SK-N-SH treated with all-trans-retinoic acid at 6 μM for 48 hours (cell line): ENCODE measurements at regions not wholly inside any gene's neighbourhood (a gene's known extent, or its start where the extent isn't known, plus 50 kb on each side); places are given as distances from the start of the nearest gene placed in this dataset.

Experiments used
- ATAC-seq: fragments of 200-7000 bp; cut with Tn5 transposase; 3 replicates; pipeline ENCODE4 v1.9.1; 2020; ENCODE audit warnings: mild to moderate bottlenecking, moderate library complexity
- ARNTL ChIP-seq: fragments of 450-650 bp; formaldehyde crosslinking; IDR thresholded peaks from 2 replicates; pipeline ENCODE4 v1.5.0; 2020; ENCODE audit warnings: low read depth, mild to moderate bottlenecking, moderate library complexity, borderline replicate concordance
- BACH2 ChIP-seq: fragments of 250-450 bp; sonication (Bioruptor Pico); IDR thresholded peaks from 2 replicates; pipeline ENCODE4 v1.9.0; 2021; ENCODE audit warnings: mild to moderate bottlenecking, borderline replicate concordance
- CREB5 ChIP-seq: fragments of 250-450 bp; sonication (Bioruptor Pico); IDR thresholded peaks from 2 replicates; pipeline ENCODE4 v1.5.1; 2020; ENCODE audit warnings: low read depth, mild to moderate bottlenecking, moderate library complexity
- CSRNP3 ChIP-seq: fragments of 250-450 bp; sonication (Bioruptor Pico); IDR thresholded peaks from 2 replicates; pipeline ENCODE4 v1.5.1; 2021; ENCODE audit warnings: mild to moderate bottlenecking, moderate library complexity
- ESRRG ChIP-seq: fragments of 250-450 bp; sonication (Bioruptor Pico); IDR thresholded peaks from 2 replicates; pipeline ENCODE4 v1.6.1; 2021; ENCODE audit warnings: mild to moderate bottlenecking
- GLIS3 ChIP-seq: fragments of 250-450 bp; sonication (Bioruptor Pico); IDR thresholded peaks from 2 replicates; pipeline ENCODE4 v1.5.0; 2020; ENCODE audit warnings: mild to moderate bottlenecking, moderate library complexity
- ISL1 ChIP-seq: fragments of 250-450 bp; sonication (Bioruptor Pico); IDR thresholded peaks from 2 replicates; pipeline ENCODE4 v2.1.2; 2022; ENCODE audit warnings: mild to moderate bottlenecking, moderate library complexity
- OSR1 ChIP-seq: fragments of 250-450 bp; sonication (Bioruptor Pico); IDR thresholded peaks from 2 replicates; pipeline ENCODE4 v1.8.0; 2022; ENCODE audit warnings: moderate library complexity, mild to moderate bottlenecking, inconsistent platforms
- PATZ1 ChIP-seq: fragments of 250-450 bp; sonication (Bioruptor Pico); IDR thresholded peaks from 2 replicates; pipeline ENCODE4 v1.8.0; 2020; ENCODE audit warnings: mild to moderate bottlenecking, moderate library complexity, borderline replicate concordance
- POU6F1 ChIP-seq: fragments of 250-450 bp; sonication (Bioruptor Pico); IDR thresholded peaks from 2 replicates; pipeline ENCODE4 v1.8.0; 2021; ENCODE audit warnings: low read depth, mild to moderate bottlenecking, moderate library complexity, borderline replicate concordance
- PPARA ChIP-seq: fragments of 250-450 bp; sonication (Bioruptor Pico); IDR thresholded peaks from 2 replicates; pipeline ENCODE4 v1.5.0; 2020; ENCODE audit warnings: mild to moderate bottlenecking, borderline replicate concordance
- RARB ChIP-seq: fragments of 250-450 bp; sonication (Bioruptor Pico); IDR thresholded peaks from 2 replicates; pipeline ENCODE4 v1.8.0; 2021; ENCODE audit warnings: mild to moderate bottlenecking, moderate library complexity
- SNAI2 ChIP-seq: fragments of 250-450 bp; sonication (Bioruptor Pico); IDR thresholded peaks from 2 replicates; pipeline ENCODE4 v1.5.0; 2020; ENCODE audit warnings: mild to moderate bottlenecking, moderate library complexity
- TCF4 ChIP-seq: fragments of 250-450 bp; sonication (Bioruptor Pico); IDR thresholded peaks from 2 replicates; pipeline ENCODE4 v1.8.0; 2021; ENCODE audit warnings: mild to moderate bottlenecking, moderate library complexity, borderline replicate concordance
- TOX ChIP-seq: fragments of 250-450 bp; sonication (Bioruptor Pico); IDR thresholded peaks from 2 replicates; pipeline ENCODE4 v1.8.0; 2021; ENCODE audit warnings: mild to moderate bottlenecking, moderate library complexity, borderline replicate concordance
- ZC3H10 ChIP-seq: fragments of 250-450 bp; sonication (Bioruptor Pico); IDR thresholded peaks from 2 replicates; pipeline ENCODE4 v1.5.1; 2021; ENCODE audit warnings: mild to moderate bottlenecking, moderate library complexity
- ZFP3 ChIP-seq: fragments of 250-450 bp; sonication (Bioruptor Pico); IDR thresholded peaks from 2 replicates; pipeline ENCODE4 v1.5.0; 2020; ENCODE audit warnings: mild to moderate bottlenecking, moderate library complexity
- ZFP30 ChIP-seq: fragments of 450-650 bp; formaldehyde crosslinking; IDR thresholded peaks from 2 replicates; pipeline ENCODE4 v1.5.0; 2022; ENCODE audit warnings: mild to moderate bottlenecking, moderate library complexity
- ZNF565 ChIP-seq: fragments of 450-650 bp; formaldehyde crosslinking; conservative IDR thresholded peaks from 2 replicates; pipeline ENCODE4 v1.5.0; 2020; ENCODE audit warnings: low read depth, mild to moderate bottlenecking, moderate library complexity
- ZNF70 ChIP-seq: fragments of 450-650 bp; formaldehyde crosslinking; IDR thresholded peaks from 2 replicates; pipeline ENCODE4 v1.5.0; 2020; ENCODE audit warnings: mild to moderate bottlenecking, moderate library complexity

- TF ChIP-seq CSRNP3 (no peak), SNAI2 (CRISPR knock-in tag) (no peak)
Observed at GRCh38 chr13:100838387-100838786, 163.8 kb upstream of the TMTC4 start (continued).

GRCh38 chr13:100837631-100838030 is 163.0 kb upstream of the TMTC4 start:
- no peak for ATAC-seq

GRCh38 chr13:100836711-100837110 is 162.1 kb upstream of the TMTC4 start:
- no peak for ATAC-seq

More at GRCh38 chr13:100837631-100838030, 163.0 kb upstream of the TMTC4 start:
- TF ChIP-seq ISL1 (CRISPR knock-in tag) (0 out of 2 replicates have a peak, but pooled peaks have one; percentile 26), ZNF565 (no peak)

GRCh38 chr13:100835695-100836094 is 161.1 kb upstream of the TMTC4 start:
- ATAC-seq = no peak
- TF ChIP-seq ARNTL (CRISPR knock-in tag) (no peak), ESRRG (CRISPR knock-in tag) (no peak), POU6F1 (no peak)

More at GRCh38 chr13:100836711-100837110, 162.1 kb upstream of the TMTC4 start:
- TF ChIP-seq ZFP30 (CRISPR knock-in tag) (no peak), ZFP3 (CRISPR knock-in tag) (no peak), ESRRG (CRISPR knock-in tag) (no peak), ISL1 (CRISPR knock-in tag) (no peak), TOX (no peak), ARNTL (CRISPR knock-in tag) (no peak), POU6F1 (no peak), GLIS3 (CRISPR knock-in tag) (no peak), PPARA (CRISPR knock-in tag) (no peak), CSRNP3 (no peak), SNAI2 (CRISPR knock-in tag) (no peak), OSR1 (no peak), TCF4 (CRISPR knock-in tag) (no peak)

GRCh38 chr13:100833427-100833826 is 158.8 kb upstream of the TMTC4 start:
- TF ChIP-seq ARNTL (CRISPR knock-in tag) (no peak), OSR1 (no peak), CSRNP3 (no peak), ZNF70 (CRISPR knock-in tag) (no peak), POU6F1 (no peak), BACH2 (CRISPR knock-in tag) (no peak), CREB5 (CRISPR knock-in tag) (no peak), ZNF565 (no peak), ZFP3 (CRISPR knock-in tag) (no peak), PATZ1 (CRISPR knock-in tag) (no peak), RARB (no peak), ZC3H10 (CRISPR knock-in tag) (no peak), PPARA (CRISPR knock-in tag) (no peak)
- ATAC-seq = no peak
